ENCODE measurements at regions not wholly inside any gene's neighbourhood (a gene's known extent, or its start where the extent isn't known, plus 50 kb on each side); places are given as distances from the start of the nearest gene placed in this dataset.

GRCh38 chr9:7358876-7359275 is 440.7 kb downstream of the DMAC1 start:
- no peak overlapping the region for H3K4me3 ChIP-seq (ENCODE audit: low read depth, low read length)
- DNase-seq (ENCODE audit: low read depth) = no peak

GRCh38 chr9:7354704-7355103 is 444.9 kb downstream of the DMAC1 start:
- no peak for DNase-seq (ENCODE audit: low read depth)

More at GRCh38 chr9:7358876-7359275, 440.7 kb downstream of the DMAC1 start:
- no peak for TF ChIP-seq CTCF (IDR thresholded peaks at IDR 0.05; ENCODE audit: insufficient read depth, low read length)

GRCh38 chr9:7348692-7349091 is 450.9 kb downstream of the DMAC1 start:
- DNase-seq (ENCODE audit: low read depth) = no peak
- TF ChIP-seq CTCF (IDR thresholded peaks at IDR 0.05; ENCODE audit: insufficient read depth, low read length) = no peak
- H3K4me3 ChIP-seq (ENCODE audit: low read depth, low read length) = no peak overlapping the region

More at GRCh38 chr9:7354704-7355103, 444.9 kb downstream of the DMAC1 start:
- TF ChIP-seq CTCF (IDR thresholded peaks at IDR 0.05; ENCODE audit: insufficient read depth, low read length) = no peak
- no peak overlapping the region for H3K4me3 ChIP-seq (ENCODE audit: low read depth, low read length)

- no peak overlapping the region for H3K4me3 ChIP-seq (ENCODE audit: low read depth, low read length)
- no peak for TF ChIP-seq CTCF (IDR thresholded peaks at IDR 0.05; ENCODE audit: insufficient read depth, low read length)
- DNase-seq (ENCODE audit: low read depth) = no peak
Observed at GRCh38 chr9:7347556-7347955, 452.0 kb downstream of the DMAC1 start.

GRCh38 chr9:7346144-7346543 is 453.4 kb downstream of the DMAC1 start:
- H3K4me3 ChIP-seq (ENCODE audit: low read depth, low read length) = no peak overlapping the region
- no peak for DNase-seq (ENCODE audit: low read depth)
- no peak for TF ChIP-seq CTCF (IDR thresholded peaks at IDR 0.05; ENCODE audit: insufficient read depth, low read length)

- no peak for DNase-seq (ENCODE audit: low read depth)
- no peak for TF ChIP-seq CTCF (IDR thresholded peaks at IDR 0.05; ENCODE audit: insufficient read depth, low read length)
- H3K4me3 ChIP-seq (ENCODE audit: low read depth, low read length) = no peak overlapping the region
Observed at GRCh38 chr9:7342736-7343135, 456.8 kb downstream of the DMAC1 start.

GRCh38 chr9:7342229-7342628 is 457.3 kb downstream of the DMAC1 start:
- no peak overlapping the region for H3K4me3 ChIP-seq (ENCODE audit: low read depth, low read length)
- no peak for TF ChIP-seq CTCF (IDR thresholded peaks at IDR 0.05; ENCODE audit: insufficient read depth, low read length)
- DNase-seq (ENCODE audit: low read depth) = no peak

Measured in fibroblast of the aortic adventitia (primary cell).